Mucosa of gallbladder (tissue), 1 donor: ENCODE measurements at regions not wholly inside any gene's neighbourhood (a gene's known extent, or its start where the extent isn't known, plus 50 kb on each side); places are given as distances from the start of the nearest gene placed in this dataset.
"Not testable (repeated sequence)": the region's sequence is repeated elsewhere in the genome, so short reads cannot be mapped to it uniquely, and the experiment has no call there.

Experiments used
- DNase-seq: peaks from one replicate; pipeline ENCODE4 v3.0.0-alpha.2; 2020; ENCODE audit warnings: low spot score
- donor health status: DM: no; HTN: no; CAD: no.

DNA sequence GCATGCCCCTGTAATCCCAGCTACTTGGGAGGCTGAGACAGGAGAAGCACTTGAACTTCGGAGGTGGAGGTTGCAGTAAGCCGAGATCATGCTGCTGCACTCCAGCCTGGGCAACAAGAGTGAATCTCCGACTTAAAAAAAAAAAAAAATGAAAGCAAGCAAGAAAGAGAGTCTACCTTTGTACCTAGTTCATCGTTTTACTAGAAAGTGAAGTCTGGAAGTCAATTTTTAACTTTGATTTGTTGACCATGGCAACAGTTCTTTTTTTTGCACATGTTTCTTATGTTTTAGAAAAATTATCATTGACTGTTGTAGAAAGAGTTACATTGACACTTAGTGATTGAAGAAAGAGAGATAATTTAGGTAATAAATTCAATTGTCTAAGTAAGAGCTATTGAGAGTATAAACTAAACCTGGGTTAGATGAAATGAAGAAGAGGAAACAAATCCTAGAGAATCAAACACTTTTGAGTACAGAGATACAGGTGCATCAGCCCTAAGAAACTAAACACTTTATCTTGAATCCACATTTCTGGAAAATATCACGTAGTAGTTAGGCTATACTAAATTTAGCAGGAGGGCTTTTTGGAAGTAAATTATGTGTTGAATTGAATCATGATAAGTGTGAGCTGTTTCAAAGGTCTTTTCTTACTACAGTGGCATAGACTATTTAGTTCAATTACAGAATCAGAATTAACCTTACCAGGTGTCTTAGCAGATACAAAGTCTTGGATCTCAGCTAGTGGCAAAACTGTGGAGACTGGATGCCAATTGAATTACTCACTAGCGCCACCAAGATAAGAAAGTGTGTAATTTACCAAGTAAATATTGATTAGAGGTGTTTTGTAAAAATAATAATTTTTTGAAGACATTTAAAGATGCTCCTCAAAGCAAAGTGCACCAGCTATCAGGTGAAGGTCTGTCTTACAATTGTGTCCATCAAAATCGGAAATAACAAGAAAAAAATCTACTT is 303.4 kb upstream of the NRXN1 start:
- no peak for DNase-seq

GRCh38 chr2:51329512-51329911 is 297.6 kb upstream of the NRXN1 start:
- no peak for DNase-seq

- no peak for DNase-seq
These were observed 292.1 kb upstream of the NRXN1 start for GRCh38 chr2:51324051-51324450.

DNA sequence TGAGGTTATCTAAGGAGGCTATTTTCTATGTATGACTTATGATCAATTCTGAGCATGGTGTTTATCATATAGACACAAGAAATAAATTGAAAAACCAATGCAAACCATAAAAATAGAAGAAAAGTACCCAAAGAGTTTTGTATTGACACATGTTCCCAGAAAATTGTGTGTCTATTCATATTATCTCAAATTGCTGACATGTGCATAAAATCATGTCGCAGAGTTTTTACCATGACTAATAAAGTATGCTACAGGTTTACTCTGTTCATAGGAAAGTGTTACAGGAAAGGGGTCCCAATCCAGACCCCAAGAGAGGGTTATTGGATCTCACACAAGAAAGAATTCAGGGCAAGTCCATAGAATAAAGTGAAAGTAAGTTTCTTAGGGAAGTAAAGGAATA is 290.7 kb upstream of the NRXN1 start:
- DNase-seq = no peak

GRCh38 chr2:51304311-51304710 is 272.4 kb upstream of the NRXN1 start:
- DNase-seq = no peak

DNA sequence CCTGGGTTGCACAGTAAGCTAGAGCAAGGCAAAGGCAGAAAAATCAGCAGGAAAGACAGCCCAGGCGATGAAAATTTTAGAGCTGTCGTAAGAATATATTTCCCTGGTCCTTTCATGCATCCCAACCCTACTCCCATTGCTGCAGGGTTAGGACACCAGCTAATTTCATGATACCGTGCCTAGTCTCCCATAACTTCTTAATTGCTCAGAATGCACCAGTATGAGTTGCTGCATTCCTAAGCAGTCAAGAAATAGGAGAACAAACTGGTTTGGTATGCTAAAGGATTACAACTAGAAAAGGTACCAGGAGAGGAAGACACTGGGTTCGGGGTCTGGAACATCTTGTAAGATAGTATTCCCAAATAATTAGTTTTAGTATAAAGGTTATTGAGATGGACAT is 269.4 kb upstream of the NRXN1 start:
- no peak for DNase-seq

- no peak for DNase-seq
These were observed 267.4 kb upstream of the NRXN1 start for GRCh38 chr2:51299370-51299769.

GRCh38 chr2:51297488-51297887 is 265.6 kb upstream of the NRXN1 start:
- no peak for DNase-seq

- DNase-seq = no peak
These were observed 261.8 kb upstream of the NRXN1 start for GRCh38 chr2:51293566-51294200.

DNA sequence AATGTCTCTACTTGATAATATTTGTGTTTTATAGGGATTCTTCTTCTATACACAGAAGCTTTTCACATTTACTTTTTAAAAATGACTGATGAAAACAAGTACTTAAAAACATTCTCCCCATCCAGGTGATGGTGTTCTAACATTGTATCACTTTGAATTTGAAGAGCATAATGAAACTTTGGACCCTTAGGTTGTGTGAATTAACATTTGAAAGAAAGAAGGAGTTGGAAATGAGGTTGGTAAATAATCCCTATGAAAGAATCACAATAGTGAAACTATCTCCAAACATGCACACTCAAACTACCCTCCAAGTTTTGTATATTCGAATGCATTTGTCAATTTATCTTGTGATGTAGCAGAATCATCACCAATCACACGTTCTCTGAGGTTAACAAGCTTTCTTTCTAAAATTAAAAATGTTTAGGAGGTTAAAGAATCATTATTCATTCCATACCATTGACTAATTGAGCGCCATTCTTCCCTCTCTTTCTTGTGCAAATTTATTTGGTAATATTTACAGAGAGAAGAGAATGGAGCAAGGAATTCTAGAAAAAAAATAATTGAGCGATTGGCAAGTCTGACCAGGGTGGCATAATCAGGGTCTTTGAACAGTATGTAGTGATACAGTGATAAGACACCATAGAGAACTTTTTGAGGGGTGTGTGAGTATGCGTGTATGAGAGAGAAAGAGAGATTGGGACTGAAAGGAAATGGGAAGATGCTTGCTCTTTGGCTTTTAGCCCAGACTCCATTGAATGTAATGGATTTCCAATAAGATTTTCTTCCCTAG is 260.0 kb upstream of the NRXN1 start:
- DNase-seq = no peak

- no peak for DNase-seq
These were observed 258.8 kb upstream of the NRXN1 start for GRCh38 chr2:51290725-51291124.

DNA sequence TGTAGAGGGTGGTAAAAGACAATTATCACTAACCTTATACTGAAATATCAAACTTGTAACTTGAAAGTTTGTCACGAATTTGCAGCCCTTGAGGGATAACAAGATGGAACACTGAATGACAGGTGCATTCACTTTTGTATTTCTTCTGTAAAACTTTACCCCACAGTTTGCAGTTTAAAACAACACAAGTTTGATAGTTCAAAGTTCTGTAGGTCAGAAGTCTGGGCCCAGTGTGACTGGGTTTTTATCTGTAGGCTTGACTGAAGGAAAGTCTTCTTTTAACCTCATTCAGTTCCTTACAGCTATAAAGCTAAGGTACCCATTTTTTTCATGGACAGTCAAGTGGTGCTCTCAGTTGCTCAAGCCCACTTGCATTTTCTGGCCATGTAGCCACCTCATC is 257.1 kb upstream of the NRXN1 start:
- DNase-seq = no peak

DNA sequence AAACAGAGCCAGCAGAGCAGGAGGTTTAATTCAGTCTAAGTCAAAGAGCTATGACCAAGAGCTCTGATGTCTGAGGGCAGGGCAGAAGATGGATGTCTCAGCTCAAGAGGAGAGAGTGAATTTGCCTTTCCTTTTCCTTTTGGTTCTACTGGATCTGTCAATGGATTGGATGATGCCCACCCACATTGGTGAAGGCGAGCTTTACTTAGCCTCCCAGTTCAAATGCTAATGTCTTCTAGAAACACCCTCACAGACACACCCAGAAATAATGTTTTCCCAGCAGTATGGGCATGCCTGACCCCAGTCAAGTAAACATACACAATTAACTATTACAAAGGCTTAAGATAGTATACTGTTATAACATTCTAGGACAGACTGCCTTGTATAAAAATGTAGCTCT is 236.3 kb upstream of the NRXN1 start:
- DNase-seq = no peak

DNA sequence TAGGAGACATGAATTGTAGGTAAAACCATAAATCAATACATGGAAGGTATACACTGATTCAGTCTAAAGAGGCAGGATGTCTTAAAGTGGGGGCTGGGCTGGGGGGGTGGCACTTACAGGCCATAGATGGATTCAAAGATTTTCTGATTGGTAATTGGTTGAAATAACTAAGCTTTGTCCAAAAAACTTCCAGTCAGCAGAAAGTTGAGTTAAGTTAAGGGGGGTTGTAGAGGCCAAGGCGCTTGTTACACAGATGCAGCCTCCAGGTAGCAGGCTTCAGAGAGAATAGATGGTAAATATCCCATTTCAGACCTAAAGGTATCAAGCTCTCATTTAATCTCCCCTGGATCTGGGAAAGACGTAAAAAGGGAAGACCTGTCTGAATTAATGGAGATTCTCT is 233.6 kb upstream of the NRXN1 start:
- no peak for DNase-seq

GRCh38 chr2:51263951-51264350 is 232.0 kb upstream of the NRXN1 start:
- DNase-seq = no peak

- not testable (repeated sequence) for DNase-seq
These were observed 231.2 kb upstream of the NRXN1 start for GRCh38 chr2:51263101-51263500.

DNA sequence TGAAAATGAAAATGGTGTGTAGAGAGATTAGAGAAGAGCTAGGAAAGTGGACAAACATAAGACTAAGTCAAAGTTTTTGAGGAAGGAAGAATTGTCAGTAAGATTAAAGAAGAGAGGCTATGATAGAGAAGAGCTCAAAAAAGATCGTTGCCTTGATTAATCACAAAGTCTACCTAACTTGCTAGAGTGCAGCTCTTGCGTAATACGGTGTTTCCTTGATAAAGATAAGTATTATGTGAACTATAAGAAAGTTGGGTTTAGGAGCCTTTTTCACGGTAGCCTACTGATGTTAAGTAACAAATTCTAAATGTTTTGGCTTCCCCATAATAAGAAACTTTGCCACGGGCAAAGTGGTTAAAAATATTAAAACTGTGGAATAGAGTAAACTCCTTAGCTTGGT is 226.4 kb upstream of the NRXN1 start:
- DNase-seq = no peak

- DNase-seq = no peak
These were observed 224.8 kb upstream of the NRXN1 start for GRCh38 chr2:51256736-51257135.

GRCh38 chr2:51251356-51251755 is 219.4 kb upstream of the NRXN1 start:
- no peak for DNase-seq

DNA sequence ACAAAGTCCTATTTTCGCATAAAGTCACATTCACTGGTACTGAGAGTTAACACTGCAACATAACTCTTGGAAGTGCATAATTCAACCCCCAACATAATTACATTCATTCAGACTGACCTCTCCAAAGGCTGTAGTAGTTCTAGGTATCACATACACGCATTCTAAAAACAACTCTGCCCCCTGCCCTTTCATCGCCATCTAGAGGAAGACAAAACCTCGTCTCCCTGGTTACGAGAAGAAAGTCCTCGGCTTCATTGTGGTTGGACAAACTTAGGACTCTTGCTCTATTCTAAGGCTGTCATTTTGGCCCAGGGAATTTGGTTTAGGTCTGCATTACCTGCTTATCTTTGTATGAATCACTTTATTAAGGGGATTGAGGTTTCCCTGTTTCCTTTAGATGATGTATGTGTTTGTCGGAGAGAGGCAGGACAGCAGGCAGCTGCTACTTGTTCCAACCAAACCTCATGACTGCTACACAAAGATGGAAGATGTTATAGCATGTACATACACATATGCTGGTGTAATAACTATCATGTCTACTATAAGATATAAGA is 215.4 kb upstream of the NRXN1 start:
- DNase-seq = no peak

DNA sequence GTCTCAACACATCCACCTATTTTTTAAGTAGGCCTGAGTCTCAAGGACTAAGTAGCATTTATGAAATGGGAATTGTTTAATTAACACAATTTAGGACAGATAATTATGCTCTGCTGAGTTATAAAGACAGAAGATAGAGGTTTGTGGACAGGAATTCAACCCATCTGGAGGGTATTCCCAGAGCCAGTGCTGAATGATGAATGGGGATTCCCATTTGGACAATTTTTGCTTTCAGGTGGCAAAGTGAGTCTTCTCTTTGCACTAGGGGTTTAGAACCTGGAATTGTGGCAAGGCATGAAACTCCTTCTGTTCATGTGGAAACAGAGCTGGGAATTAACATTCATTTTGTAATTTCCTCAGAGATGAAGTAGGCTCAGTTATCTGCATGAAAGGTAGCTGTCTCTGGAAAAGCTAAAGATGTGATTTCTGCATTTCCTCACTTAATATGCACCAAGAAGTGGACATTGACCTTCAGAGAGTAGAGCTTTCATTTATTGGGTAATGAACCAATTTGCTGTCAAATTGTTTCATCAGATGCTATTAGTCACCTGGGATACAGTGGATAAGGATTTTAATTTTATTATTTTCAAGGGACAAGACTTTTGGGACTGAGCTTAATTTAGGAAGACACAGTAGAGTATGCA is 212.1 kb upstream of the NRXN1 start:
- no peak for DNase-seq
